Skeletal muscle satellite cell (primary cell): ENCODE measurements at regions not wholly inside any gene's neighbourhood (a gene's known extent, or its start where the extent isn't known, plus 50 kb on each side); places are given as distances from the start of the nearest gene placed in this dataset.

Source experiments
- H3K27me3 ChIP-seq: 2 replicates; pipeline ENCODE4 v1.7.0; 2013; ENCODE audit warnings: low read length; ENCODE audit not compliant: control insufficient read depth, insufficient read depth
- H3K36me3 ChIP-seq: 2 replicates; pipeline ENCODE4 v1.7.0; 2013; ENCODE audit warnings: mild to moderate bottlenecking, control low read depth, low read length; ENCODE audit not compliant: insufficient read depth
- H3K4me1 ChIP-seq: 2 replicates; pipeline ENCODE4 v1.7.0; 2013; ENCODE audit warnings: low read length; ENCODE audit not compliant: control insufficient read depth, insufficient read depth
- H3K4me2 ChIP-seq: 2 replicates; pipeline ENCODE4 v1.7.0; 2013; ENCODE audit warnings: mild to moderate bottlenecking, low read length
- H3K4me3 ChIP-seq: 2 replicates; pipeline ENCODE4 v1.7.0; 2013; ENCODE audit warnings: low read length
- H3K9ac ChIP-seq: 2 replicates; pipeline ENCODE4 v1.7.0; 2013; ENCODE audit warnings: mild to moderate bottlenecking, low read depth, low read length, moderate library complexity
- H3K9me3 ChIP-seq: replicated peaks from 2 replicates; pipeline ENCODE4 v1.7.0; 2013; ENCODE audit warnings: mild to moderate bottlenecking, control low read depth, low read length

GRCh38 chr2:215658635-215659305, 222.9 kb upstream of the FN1 start:
- Histone ChIP-seq H3K4me1 (peaks cover 38% of the 10 kb centered on the region), H3K4me2 (no peak overlapping the region), H3K9ac (peak overlapping the region; percentile 37), H3K36me3 (no peaks in the 10 kb centered on the region), H3K27me3 (no peaks in the 10 kb centered on the region), H3K9me3 (no peaks in the 10 kb centered on the region), H3K4me3 (no peak overlapping the region)

GRCh38 chr2:215657844-215658243, 222.0 kb upstream of the FN1 start:
- Histone ChIP-seq H3K4me3 (no peak overlapping the region), H3K9ac (peak overlapping the region; percentile 49), H3K36me3 (no peaks in the 10 kb centered on the region), H3K4me2 (peak overlapping the region; percentile 2), H3K27me3 (no peaks in the 10 kb centered on the region), H3K4me1 (peaks cover 35% of the 10 kb centered on the region), H3K9me3 (no peaks in the 10 kb centered on the region)

GRCh38 chr2:215654148-215654819, 218.4 kb upstream of the FN1 start:
- H3K4me3 ChIP-seq, result no peak overlapping the region
- peaks cover 32% of the 10 kb centered on the region for H3K4me1 ChIP-seq
- H3K36me3 ChIP-seq, result no peaks in the 10 kb centered on the region
- H3K9ac ChIP-seq, result no peak overlapping the region
- no peak overlapping the region for H3K4me2 ChIP-seq
- H3K27me3 ChIP-seq, result no peaks in the 10 kb centered on the region
- no peaks in the 10 kb centered on the region for H3K9me3 ChIP-seq

GRCh38 chr2:215653344-215654030, 217.6 kb upstream of the FN1 start:
- H3K27me3 ChIP-seq, result no peaks in the 10 kb centered on the region
- no peak overlapping the region for H3K4me2 ChIP-seq
- H3K9ac ChIP-seq, result no peak overlapping the region
- no peaks in the 10 kb centered on the region for H3K36me3 ChIP-seq
- no peak overlapping the region for H3K4me3 ChIP-seq
- H3K4me1 ChIP-seq, result peaks cover 24% of the 10 kb centered on the region
- no peaks in the 10 kb centered on the region for H3K9me3 ChIP-seq

GRCh38 chr2:215652388-215652787, 216.5 kb upstream of the FN1 start:
- H3K27me3 ChIP-seq, result no peaks in the 10 kb centered on the region
- no peak overlapping the region for H3K4me3 ChIP-seq
- H3K9ac ChIP-seq, result no peak overlapping the region
- no peaks in the 10 kb centered on the region for H3K9me3 ChIP-seq
- H3K36me3 ChIP-seq, result no peaks in the 10 kb centered on the region
- no peak overlapping the region for H3K4me2 ChIP-seq
- peaks cover 14% of the 10 kb centered on the region for H3K4me1 ChIP-seq

- H3K9me3 ChIP-seq, result no peaks in the 10 kb centered on the region
- no peaks in the 10 kb centered on the region for H3K27me3 ChIP-seq
- no peaks in the 10 kb centered on the region for H3K36me3 ChIP-seq
- no peak overlapping the region for H3K4me2 ChIP-seq
- H3K9ac ChIP-seq, result no peak overlapping the region
- no peak overlapping the region for H3K4me3 ChIP-seq
- H3K4me1 ChIP-seq, result peaks cover 11% of the 10 kb centered on the region
These were observed 215.5 kb upstream of the FN1 start for GRCh38 chr2:215651412-215651811.

GRCh38 chr2:215644233-215644897, 208.5 kb upstream of the FN1 start:
- H3K4me3 ChIP-seq, result no peak overlapping the region
- H3K9me3 ChIP-seq, result no peaks in the 10 kb centered on the region
- H3K36me3 ChIP-seq, result no peaks in the 10 kb centered on the region
- H3K9ac ChIP-seq, result no peak overlapping the region
- H3K4me2 ChIP-seq, result no peak overlapping the region
- no peaks in the 10 kb centered on the region for H3K27me3 ChIP-seq
- no peaks in the 10 kb centered on the region for H3K4me1 ChIP-seq

GRCh38 chr2:215638687-215639086, 202.8 kb upstream of the FN1 start:
- H3K9ac ChIP-seq, result no peak overlapping the region
- H3K9me3 ChIP-seq, result peaks cover 9% of the 10 kb centered on the region
- H3K27me3 ChIP-seq, result no peaks in the 10 kb centered on the region
- no peaks in the 10 kb centered on the region for H3K36me3 ChIP-seq
- H3K4me2 ChIP-seq, result no peak overlapping the region
- H3K4me3 ChIP-seq, result no peak overlapping the region
- peaks cover 6% of the 10 kb centered on the region for H3K4me1 ChIP-seq

GRCh38 chr2:215637651-215638050, 201.8 kb upstream of the FN1 start:
- H3K27me3 ChIP-seq, result no peaks in the 10 kb centered on the region
- no peaks in the 10 kb centered on the region for H3K36me3 ChIP-seq
- no peak overlapping the region for H3K9ac ChIP-seq

GRCh38 chr2:215636816-215637215, 200.9 kb upstream of the FN1 start:
- Histone ChIP-seq H3K4me2 (no peak overlapping the region), H3K9me3 (peaks cover 9% of the 10 kb centered on the region), H3K27me3 (no peaks in the 10 kb centered on the region), H3K9ac (no peak overlapping the region), H3K36me3 (no peaks in the 10 kb centered on the region), H3K4me3 (no peak overlapping the region), H3K4me1 (peaks cover 6% of the 10 kb centered on the region)

More at GRCh38 chr2:215637651-215638050, 201.8 kb upstream of the FN1 start:
- H3K9me3 ChIP-seq, result peaks cover 9% of the 10 kb centered on the region
- no peak overlapping the region for H3K4me3 ChIP-seq
- peaks cover 6% of the 10 kb centered on the region for H3K4me1 ChIP-seq
- no peak overlapping the region for H3K4me2 ChIP-seq

GRCh38 chr2:215635788-215636139, 199.9 kb upstream of the FN1 start:
- H3K36me3 ChIP-seq, result no peaks in the 10 kb centered on the region
- no peaks in the 10 kb centered on the region for H3K27me3 ChIP-seq
- peaks cover 6% of the 10 kb centered on the region for H3K4me1 ChIP-seq
- peaks cover 9% of the 10 kb centered on the region for H3K9me3 ChIP-seq
- H3K9ac ChIP-seq, result no peak overlapping the region
- no peak overlapping the region for H3K4me3 ChIP-seq
- H3K4me2 ChIP-seq, result no peak overlapping the region
